ENCODE measurements at regions not wholly inside any gene's neighbourhood (a gene's known extent, or its start where the extent isn't known, plus 50 kb on each side); places are given as distances from the start of the nearest gene placed in this dataset.

DNA sequence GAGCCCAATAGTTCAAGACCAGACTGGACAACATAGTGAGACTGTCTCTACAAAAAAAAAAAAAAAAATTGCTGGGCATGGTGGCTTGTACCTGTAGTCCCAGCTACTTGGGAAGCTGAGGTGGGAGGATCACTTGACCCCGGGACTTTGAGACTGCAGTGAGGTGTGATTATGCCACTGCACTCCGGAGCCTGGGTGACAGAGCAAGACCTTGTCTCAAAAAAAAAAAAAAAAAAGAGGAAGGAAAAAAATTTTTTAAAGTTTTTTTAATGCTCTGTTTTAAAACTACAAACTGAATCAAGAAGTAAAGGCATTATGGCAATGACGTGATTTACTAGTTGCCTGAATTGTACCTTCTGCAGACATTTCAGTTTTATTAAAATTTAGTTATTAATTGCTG lies 54.5 kb upstream of the ZDBF2 start:
- no peak for TF ChIP-seq POLR2A (IDR thresholded peaks at IDR 0.05)
- TF ChIP-seq, protein P1, sequence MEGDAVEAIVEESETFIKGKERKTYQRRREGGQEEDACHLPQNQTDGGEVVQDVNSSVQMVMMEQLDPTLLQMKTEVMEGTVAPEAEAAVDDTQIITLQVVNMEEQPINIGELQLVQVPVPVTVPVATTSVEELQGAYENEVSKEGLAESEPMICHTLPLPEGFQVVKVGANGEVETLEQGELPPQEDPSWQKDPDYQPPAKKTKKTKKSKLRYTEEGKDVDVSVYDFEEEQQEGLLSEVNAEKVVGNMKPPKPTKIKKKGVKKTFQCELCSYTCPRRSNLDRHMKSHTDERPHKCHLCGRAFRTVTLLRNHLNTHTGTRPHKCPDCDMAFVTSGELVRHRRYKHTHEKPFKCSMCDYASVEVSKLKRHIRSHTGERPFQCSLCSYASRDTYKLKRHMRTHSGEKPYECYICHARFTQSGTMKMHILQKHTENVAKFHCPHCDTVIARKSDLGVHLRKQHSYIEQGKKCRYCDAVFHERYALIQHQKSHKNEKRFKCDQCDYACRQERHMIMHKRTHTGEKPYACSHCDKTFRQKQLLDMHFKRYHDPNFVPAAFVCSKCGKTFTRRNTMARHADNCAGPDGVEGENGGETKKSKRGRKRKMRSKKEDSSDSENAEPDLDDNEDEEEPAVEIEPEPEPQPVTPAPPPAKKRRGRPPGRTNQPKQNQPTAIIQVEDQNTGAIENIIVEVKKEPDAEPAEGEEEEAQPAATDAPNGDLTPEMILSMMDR (IDR thresholded peaks at IDR 0.05), result no peak
- no peak for TF ChIP-seq POLR2AphosphoS5 (IDR thresholded peaks at IDR 0.05; ENCODE audit: insufficient read depth in 1 of 2, low read depth in 1 of 2)
